Neural cell (in vitro differentiated cells): ENCODE measurements at regions not wholly inside any gene's neighbourhood (a gene's known extent, or its start where the extent isn't known, plus 50 kb on each side); places are given as distances from the start of the nearest gene placed in this dataset.
"Not testable (repeated sequence)": the region's sequence is repeated elsewhere in the genome, so short reads cannot be mapped to it uniquely, and the experiment has no call there.

Experiments used
- CTCF ChIP-seq: fragments of 450-650 bp; IDR thresholded peaks from 2 replicates; pipeline ENCODE4 v1.5.1; 2014; ENCODE audit warnings: antibody characterized with exemption, mild to moderate bottlenecking, moderate library complexity; ENCODE audit not compliant: poor library complexity, severe bottlenecking
- EP300 ChIP-seq: fragments of 450-650 bp; conservative IDR thresholded peaks from 2 replicates; pipeline ENCODE4 v1.6.1; 2014; ENCODE audit warnings: antibody characterized with exemption, mild to moderate bottlenecking, moderate library complexity; ENCODE audit not compliant: poor library complexity, severe bottlenecking
- EZH2 ChIP-seq: fragments of 200-600, 300-800 bp; shearing (Covaris generic), sonication (generic); IDR thresholded peaks from 2 replicates; pipeline ENCODE4 v1.6.1; 2014; ENCODE audit warnings: antibody characterized with exemption, low read length, borderline replicate concordance, mild to moderate bottlenecking; ENCODE audit not compliant: insufficient read depth, poor library complexity, severe bottlenecking
- POLR2AphosphoS5 ChIP-seq: IDR thresholded peaks from 2 replicates; pipeline ENCODE4 v1.6.1; 2012
- RAD21 ChIP-seq: fragments of 450-650 bp; conservative IDR thresholded peaks from 2 replicates; pipeline ENCODE4 v1.6.1; 2014; ENCODE audit warnings: antibody characterized with exemption, mild to moderate bottlenecking, moderate library complexity

GRCh38 chr2:87470381-87471380 lies 277.2 kb upstream of the PLGLB2 start:
- TF ChIP-seq CTCF, EZH2, EP300, POLR2AphosphoS5, RAD21: not testable (repeated sequence)
